WTC11 (cell line): ENCODE measurements at regions not wholly inside any gene's neighbourhood (a gene's known extent, or its start where the extent isn't known, plus 50 kb on each side); places are given as distances from the start of the nearest gene placed in this dataset.

Source experiments
- ATAC-seq: fragments of 200-7000 bp; cut with Tn5 transposase; 2 replicates; pipeline ENCODE4 v1.10.0; 2021; ENCODE audit warnings: mild to moderate bottlenecking, moderate library complexity
- CTCF ChIA-PET: fragments of 300-600 bp; sonication (Branson Sonifier 250); formaldehyde crosslinking; loops from one replicate; lab custom pipeline; 2021; ENCODE audit warnings: antibody characterized with exemption; lab: Charles Lee
- POLR2A ChIA-PET: fragments of 350-600 bp; sonication (Branson Sonifier 250); formaldehyde crosslinking; loops from one replicate; lab custom pipeline; 2021; ENCODE audit warnings: antibody characterized with exemption; lab: Charles Lee
- DNase-seq: peaks from one replicate; pipeline ENCODE4 v3.0.0; 2021; ENCODE audit warnings: low spot score
- H3K27ac Mint-ChIP-seq: 2 replicates; pipeline ENCODE4 v1.8.0; 2021; ENCODE audit warnings: mixed read lengths
- H3K27me3 Mint-ChIP-seq: 2 replicates; pipeline ENCODE4 v1.8.0; 2021; ENCODE audit warnings: low read depth, mild to moderate bottlenecking, moderate library complexity, mixed read lengths
- H3K36me3 Mint-ChIP-seq: 2 replicates; pipeline ENCODE4 v1.8.0; 2021; ENCODE audit warnings: mixed read lengths
- H3K4me1 Mint-ChIP-seq: 2 replicates; pipeline ENCODE4 v1.8.0; 2022; ENCODE audit warnings: mixed read lengths
- H3K4me3 Mint-ChIP-seq: 2 replicates; pipeline ENCODE4 v1.8.0; 2021; ENCODE audit warnings: mild to moderate bottlenecking, moderate library complexity, mixed read lengths
- H3K9me3 Mint-ChIP-seq: 2 replicates; pipeline ENCODE4 v1.8.0; 2021; ENCODE audit warnings: mixed read lengths
- ARID4B ChIP-seq: sonication (generic); formaldehyde crosslinking; IDR thresholded peaks from 2 replicates; pipeline ENCODE4 v1.8.0; 2023; ENCODE audit warnings: missing genetic modification reagents, mild to moderate bottlenecking, borderline replicate concordance
- ATF1 ChIP-seq: sonication (generic); formaldehyde crosslinking; IDR thresholded peaks from 2 replicates; pipeline ENCODE4 v1.8.1; 2023; ENCODE audit warnings: mild to moderate bottlenecking, moderate library complexity, missing genetic modification reagents
- CBFB ChIP-seq: sonication (generic); formaldehyde crosslinking; IDR thresholded peaks from 2 replicates; pipeline ENCODE4 v1.8.1; 2022; ENCODE audit warnings: mild to moderate bottlenecking, low read depth, missing genetic modification reagents
- CREM ChIP-seq: sonication (generic); formaldehyde crosslinking; IDR thresholded peaks from 2 replicates; pipeline ENCODE4 v1.8.1; 2022; ENCODE audit warnings: mild to moderate bottlenecking, missing genetic modification reagents, moderate library complexity
- ELF4 ChIP-seq: sonication (generic); formaldehyde crosslinking; IDR thresholded peaks from 2 replicates; pipeline ENCODE4 v1.8.1; 2022; ENCODE audit warnings: low read depth, mild to moderate bottlenecking, moderate library complexity, missing genetic modification reagents
- ETV6 ChIP-seq: sonication (generic); formaldehyde crosslinking; IDR thresholded peaks from 2 replicates; pipeline ENCODE4 v1.8.1; 2022; ENCODE audit warnings: mild to moderate bottlenecking, missing genetic modification reagents
- MAX ChIP-seq: sonication (generic); formaldehyde crosslinking; IDR thresholded peaks from 2 replicates; pipeline ENCODE4 v1.8.0; 2022; ENCODE audit warnings: mild to moderate bottlenecking, missing genetic modification reagents
- MLX ChIP-seq: sonication (generic); formaldehyde crosslinking; IDR thresholded peaks from 2 replicates; pipeline ENCODE4 v1.8.1; 2023; ENCODE audit warnings: mild to moderate bottlenecking, missing genetic modification reagents, moderate library complexity
- TP53 ChIP-seq: sonication (generic); formaldehyde crosslinking; IDR thresholded peaks from 2 replicates; pipeline ENCODE4 v1.8.1; 2023; ENCODE audit warnings: mild to moderate bottlenecking, missing genetic modification reagents
- ZNF232 ChIP-seq: sonication (generic); formaldehyde crosslinking; IDR thresholded peaks from 2 replicates; pipeline ENCODE4 v1.8.0; 2022; ENCODE audit warnings: mild to moderate bottlenecking, missing genetic modification reagents
- ZNF423 ChIP-seq: fragments of 250-450 bp; sonication (Bioruptor Pico); IDR thresholded peaks from 2 replicates; pipeline ENCODE4 v2.1.2; 2022; ENCODE audit warnings: mild to moderate bottlenecking, moderate library complexity
- TF ChIP-seq, protein P1 (sequence below): fragments of 200-600 bp; IDR thresholded peaks from 2 replicates; pipeline ENCODE4 v1.8.0; 2022; ENCODE audit warnings: antibody characterized with exemption
- TF ChIP-seq, protein P2 (sequence below): sonication (generic); formaldehyde crosslinking; conservative IDR thresholded peaks from 2 replicates; pipeline ENCODE4 v1.8.1; 2022; ENCODE audit warnings: mild to moderate bottlenecking, missing genetic modification reagents

DNA sequence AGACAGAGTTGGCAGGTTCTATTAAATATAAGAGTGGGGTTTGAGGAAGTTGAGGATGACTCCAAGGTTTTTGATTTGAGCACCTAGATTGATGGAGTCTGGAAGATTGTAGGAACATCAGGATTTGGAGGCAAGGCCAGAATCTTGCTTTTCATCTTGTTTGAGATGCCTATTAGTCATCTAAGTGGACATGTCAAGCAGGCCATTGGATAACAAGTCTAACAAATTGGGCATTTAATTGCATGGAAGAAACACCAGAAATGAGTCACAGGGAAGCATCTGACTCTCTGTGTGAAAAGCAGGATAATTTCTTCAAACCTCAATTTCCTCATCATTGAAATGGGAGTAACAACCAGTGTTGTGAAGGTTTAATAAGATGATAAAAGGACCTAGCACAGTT is 53.3 kb upstream of the ARL15 start (continued):
- TF ChIP-seq, protein P1, sequence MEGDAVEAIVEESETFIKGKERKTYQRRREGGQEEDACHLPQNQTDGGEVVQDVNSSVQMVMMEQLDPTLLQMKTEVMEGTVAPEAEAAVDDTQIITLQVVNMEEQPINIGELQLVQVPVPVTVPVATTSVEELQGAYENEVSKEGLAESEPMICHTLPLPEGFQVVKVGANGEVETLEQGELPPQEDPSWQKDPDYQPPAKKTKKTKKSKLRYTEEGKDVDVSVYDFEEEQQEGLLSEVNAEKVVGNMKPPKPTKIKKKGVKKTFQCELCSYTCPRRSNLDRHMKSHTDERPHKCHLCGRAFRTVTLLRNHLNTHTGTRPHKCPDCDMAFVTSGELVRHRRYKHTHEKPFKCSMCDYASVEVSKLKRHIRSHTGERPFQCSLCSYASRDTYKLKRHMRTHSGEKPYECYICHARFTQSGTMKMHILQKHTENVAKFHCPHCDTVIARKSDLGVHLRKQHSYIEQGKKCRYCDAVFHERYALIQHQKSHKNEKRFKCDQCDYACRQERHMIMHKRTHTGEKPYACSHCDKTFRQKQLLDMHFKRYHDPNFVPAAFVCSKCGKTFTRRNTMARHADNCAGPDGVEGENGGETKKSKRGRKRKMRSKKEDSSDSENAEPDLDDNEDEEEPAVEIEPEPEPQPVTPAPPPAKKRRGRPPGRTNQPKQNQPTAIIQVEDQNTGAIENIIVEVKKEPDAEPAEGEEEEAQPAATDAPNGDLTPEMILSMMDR: no peak
- TF ChIP-seq TP53 (CRISPR knock-in tag): no peak
- no peak for TF ChIP-seq MLX (CRISPR knock-in tag)
- TF ChIP-seq CREM (CRISPR knock-in tag): no peak

- CTCF ChIA-PET: no interaction called here
- TF ChIP-seq ZNF232 (CRISPR knock-in tag): no peak
- TF ChIP-seq, all 79 proteins: peak for 0
- H3K9me3 Mint-ChIP-seq: peaks cover 8% of the 10 kb centered on the region; the same call in 1 of the 2 replicates
- POLR2A ChIA-PET: no interaction called here
- H3K4me1 Mint-ChIP-seq: peaks cover 8% of the 10 kb centered on the region
- no peak for DNase-seq
- H3K36me3 Mint-ChIP-seq: no peaks in the 10 kb centered on the region
- no peaks in the 10 kb centered on the region for H3K27me3 Mint-ChIP-seq
- no peak overlapping the region for H3K4me3 Mint-ChIP-seq
- no peak overlapping the region for H3K27ac Mint-ChIP-seq
- no peak for ATAC-seq
Observed at GRCh38 chr5:54362992-54363625, 52.7 kb upstream of the ARL15 start.

GRCh38 chr5:54362434-54362833 is 52.1 kb upstream of the ARL15 start:
- TF ChIP-seq ZNF423: no peak
- no peak for TF ChIP-seq ELF4 (CRISPR knock-in tag)
- no peak for TF ChIP-seq CBFB (CRISPR knock-in tag)
- no peak for TF ChIP-seq ARID4B (CRISPR knock-in tag)
- TF ChIP-seq, protein P2, sequence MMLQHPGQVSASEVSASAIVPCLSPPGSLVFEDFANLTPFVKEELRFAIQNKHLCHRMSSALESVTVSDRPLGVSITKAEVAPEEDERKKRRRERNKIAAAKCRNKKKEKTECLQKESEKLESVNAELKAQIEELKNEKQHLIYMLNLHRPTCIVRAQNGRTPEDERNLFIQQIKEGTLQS (CRISPR knock-in tag): no peak
- TF ChIP-seq ATF1 (CRISPR knock-in tag): no peak
- TF ChIP-seq MAX (CRISPR knock-in tag): no peak
- TF ChIP-seq ZNF232 (CRISPR knock-in tag): no peak
- TF ChIP-seq ETV6 (CRISPR knock-in tag): no peak
- no peak for ATAC-seq
- POLR2A ChIA-PET: no interaction called here
- H3K27ac Mint-ChIP-seq: no peak overlapping the region
- CTCF ChIA-PET: no interaction called here
- DNase-seq: no peak
- H3K9me3 Mint-ChIP-seq: peaks cover 8% of the 10 kb centered on the region; the same call in 1 of the 2 replicates
- peaks cover 8% of the 10 kb centered on the region for H3K4me1 Mint-ChIP-seq
- H3K4me3 Mint-ChIP-seq: no peak overlapping the region
- no peaks in the 10 kb centered on the region for H3K36me3 Mint-ChIP-seq
- no peaks in the 10 kb centered on the region for H3K27me3 Mint-ChIP-seq
